GM23248 (cell line): ENCODE measurements at regions not wholly inside any gene's neighbourhood (a gene's known extent, or its start where the extent isn't known, plus 50 kb on each side); places are given as distances from the start of the nearest gene placed in this dataset.

Experiments
- EZH2 ChIP-seq: fragments of 200-600 bp; sonication (generic); IDR thresholded peaks from 2 replicates; pipeline ENCODE4 v1.6.1; 2018; ENCODE audit warnings: antibody characterized with exemption, mild to moderate bottlenecking; ENCODE audit not compliant: insufficient read depth, poor library complexity, severe bottlenecking
- EZH2phosphoT487 ChIP-seq: fragments of 200-600 bp; sonication (generic); IDR thresholded peaks from 2 replicates; pipeline ENCODE4 v1.6.1; 2018; ENCODE audit warnings: antibody characterized with exemption, moderate library complexity, mild to moderate bottlenecking, low read depth; ENCODE audit not compliant: insufficient read depth

DNA sequence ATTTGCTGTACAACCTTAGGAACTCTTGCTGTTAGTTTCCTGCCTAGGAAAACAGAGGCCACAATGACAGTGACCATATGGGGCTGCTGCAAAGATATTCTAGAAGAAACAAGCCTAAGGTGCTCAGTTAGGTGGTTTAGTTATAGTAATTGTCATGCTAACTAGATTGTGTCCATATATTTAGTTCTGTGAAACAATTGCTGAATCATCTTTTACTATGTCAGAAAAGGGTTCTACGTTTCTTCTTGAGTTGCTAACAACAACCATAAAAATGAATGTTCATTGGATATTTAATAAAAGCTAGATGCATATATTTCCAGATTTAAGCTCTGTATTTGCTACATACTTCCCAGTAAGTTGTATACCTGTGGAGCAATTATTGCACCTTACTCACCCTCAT lies 597.2 kb upstream of the KLHL29 start:
- TF ChIP-seq EZH2 (no peak), EZH2phosphoT487 (no peak)
